Nephron progenitor cell (in vitro differentiated cells): ENCODE measurements at regions not wholly inside any gene's neighbourhood (a gene's known extent, or its start where the extent isn't known, plus 50 kb on each side); places are given as distances from the start of the nearest gene placed in this dataset.
A peak's percentile ranks its signal among the peaks of the same experiment; 100 is the strongest.

Source experiments
- DNase-seq: peaks from one replicate; pipeline ENCODE4 v3.0.0; 2021
- H3K27ac Mint-ChIP-seq: 2 replicates; pipeline ENCODE4 v1.8.0; 2021; ENCODE audit warnings: mild to moderate bottlenecking, moderate library complexity, mixed read lengths
- H3K27me3 Mint-ChIP-seq: 2 replicates; pipeline ENCODE4 v1.8.0; 2021; ENCODE audit warnings: mild to moderate bottlenecking, low read depth, mixed read lengths; ENCODE audit not compliant: poor library complexity
- H3K36me3 Mint-ChIP-seq: 2 replicates; pipeline ENCODE4 v1.8.0; 2021; ENCODE audit warnings: low read depth, mixed read lengths
- H3K4me1 Mint-ChIP-seq: 2 replicates; pipeline ENCODE4 v1.8.0; 2021; ENCODE audit warnings: mixed read lengths
- H3K4me3 Mint-ChIP-seq: 2 replicates; pipeline ENCODE4 v1.8.0; 2021; ENCODE audit warnings: mild to moderate bottlenecking, moderate library complexity, mixed read lengths
- H3K9me3 Mint-ChIP-seq: 2 replicates; pipeline ENCODE4 v1.8.0; 2021; ENCODE audit warnings: mild to moderate bottlenecking, moderate library complexity, mixed read lengths
- CTCF ChIP-seq: fragments of 200-600 bp; sonication (generic); IDR thresholded peaks from 2 replicates; pipeline ENCODE4 v1.5.0; 2021; ENCODE audit warnings: antibody characterized with exemption

GRCh38 chr5:116766470-116766947 is 191.9 kb upstream of the SEMA6A start:
- no peaks in the 10 kb centered on the region for H3K36me3 Mint-ChIP-seq
- TF ChIP-seq CTCF, result no peak
- H3K4me1 Mint-ChIP-seq, result peaks cover 15% of the 10 kb centered on the region
- H3K27ac Mint-ChIP-seq, result peak overlapping the region; percentile 39
- no peaks in the 10 kb centered on the region for H3K27me3 Mint-ChIP-seq
- no peak for DNase-seq
- H3K4me3 Mint-ChIP-seq, result no peak overlapping the region
- H3K9me3 Mint-ChIP-seq, result no peaks in the 10 kb centered on the region

GRCh38 chr5:116765441-116765840 is 190.8 kb upstream of the SEMA6A start:
- no peak for TF ChIP-seq CTCF

GRCh38 chr5:116764941-116765340 is 190.3 kb upstream of the SEMA6A start:
- H3K27ac Mint-ChIP-seq, result no peak overlapping the region

More at GRCh38 chr5:116765441-116765840, 190.8 kb upstream of the SEMA6A start:
- no peak for DNase-seq
- Mint-ChIP-seq H3K4me1 (peaks cover 22% of the 10 kb centered on the region), H3K27ac (no peak overlapping the region), H3K9me3 (no peaks in the 10 kb centered on the region), H3K4me3 (no peak overlapping the region), H3K36me3 (no peaks in the 10 kb centered on the region), H3K27me3 (no peaks in the 10 kb centered on the region)

GRCh38 chr5:116763987-116764866 is 189.6 kb upstream of the SEMA6A start:
- no peak for DNase-seq
- Mint-ChIP-seq H3K27me3 (no peaks in the 10 kb centered on the region), H3K27ac (no peak overlapping the region)

More at GRCh38 chr5:116764941-116765340, 190.3 kb upstream of the SEMA6A start:
- H3K27me3 Mint-ChIP-seq, result no peaks in the 10 kb centered on the region
- H3K9me3 Mint-ChIP-seq, result no peaks in the 10 kb centered on the region
- H3K4me1 Mint-ChIP-seq, result peaks cover 27% of the 10 kb centered on the region
- no peaks in the 10 kb centered on the region for H3K36me3 Mint-ChIP-seq
- H3K4me3 Mint-ChIP-seq, result no peak overlapping the region
- no peak for DNase-seq
- TF ChIP-seq CTCF, result no peak

GRCh38 chr5:116759860-116760640 is 185.4 kb upstream of the SEMA6A start:
- no peak for TF ChIP-seq CTCF
- Mint-ChIP-seq H3K4me1 (peaks cover 42% of the 10 kb centered on the region), H3K27ac (peak overlapping the region; percentile 83), H3K27me3 (no peaks in the 10 kb centered on the region), H3K4me3 (peak overlapping the region; percentile 16), H3K9me3 (peaks cover 29% of the 10 kb centered on the region), H3K36me3 (peaks cover 5% of the 10 kb centered on the region)
- peak; percentile 9 for DNase-seq

More at GRCh38 chr5:116763987-116764866, 189.6 kb upstream of the SEMA6A start:
- no peaks in the 10 kb centered on the region for H3K9me3 Mint-ChIP-seq
- H3K4me1 Mint-ChIP-seq, result peaks cover 31% of the 10 kb centered on the region
- H3K36me3 Mint-ChIP-seq, result no peaks in the 10 kb centered on the region
- TF ChIP-seq CTCF, result no peak
- H3K4me3 Mint-ChIP-seq, result no peak overlapping the region
